AG04450 (cell line): ENCODE measurements at regions not wholly inside any gene's neighbourhood (a gene's known extent, or its start where the extent isn't known, plus 50 kb on each side); places are given as distances from the start of the nearest gene placed in this dataset.

Experiments
- CTCF ChIA-PET: fragments of 300-600, 350-600 bp; formaldehyde crosslinking; extraction: SDS; loops from one replicate; lab custom pipeline; 2022; ENCODE audit warnings: antibody characterized with exemption, inconsistent platforms; lab: Charles Lee
- POLR2A ChIA-PET: fragments of 350-600 bp; formaldehyde crosslinking; extraction: SDS; loops from one replicate; lab custom pipeline; 2021; ENCODE audit warnings: antibody characterized with exemption, inconsistent platforms; lab: Yijun Ruan, JAX
- DNase-seq: peaks from one replicate; pipeline ENCODE4 v3.0.0-alpha.2; 2011; ENCODE audit warnings: low read depth, low spot score
- H3K27ac ChIP-seq: one replicate; pipeline ENCODE4 v1.5.1; 2012; ENCODE audit warnings: low read depth, low read length, control low read depth
- H3K27me3 ChIP-seq: one replicate; pipeline ENCODE4 v1.6.0; 2012; ENCODE audit warnings: low read length; ENCODE audit not compliant: control insufficient read depth, insufficient read depth
- H3K4me3 ChIP-seq: 2 replicates; pipeline ENCODE4 v1.5.1; 2011; ENCODE audit warnings: mild to moderate bottlenecking, low read depth, low read length, control low read depth
- H3K9me3 ChIP-seq: 2 replicates; pipeline ENCODE4 v1.5.1; 2012; ENCODE audit warnings: low read length; ENCODE audit not compliant: control insufficient read depth, insufficient read depth
- TF ChIP-seq, protein P1 (sequence below): IDR thresholded peaks from 2 replicates; pipeline ENCODE4 v1.5.1; 2011; ENCODE audit warnings: low read depth, low read length, control low read depth, inconsistent platforms

DNA sequence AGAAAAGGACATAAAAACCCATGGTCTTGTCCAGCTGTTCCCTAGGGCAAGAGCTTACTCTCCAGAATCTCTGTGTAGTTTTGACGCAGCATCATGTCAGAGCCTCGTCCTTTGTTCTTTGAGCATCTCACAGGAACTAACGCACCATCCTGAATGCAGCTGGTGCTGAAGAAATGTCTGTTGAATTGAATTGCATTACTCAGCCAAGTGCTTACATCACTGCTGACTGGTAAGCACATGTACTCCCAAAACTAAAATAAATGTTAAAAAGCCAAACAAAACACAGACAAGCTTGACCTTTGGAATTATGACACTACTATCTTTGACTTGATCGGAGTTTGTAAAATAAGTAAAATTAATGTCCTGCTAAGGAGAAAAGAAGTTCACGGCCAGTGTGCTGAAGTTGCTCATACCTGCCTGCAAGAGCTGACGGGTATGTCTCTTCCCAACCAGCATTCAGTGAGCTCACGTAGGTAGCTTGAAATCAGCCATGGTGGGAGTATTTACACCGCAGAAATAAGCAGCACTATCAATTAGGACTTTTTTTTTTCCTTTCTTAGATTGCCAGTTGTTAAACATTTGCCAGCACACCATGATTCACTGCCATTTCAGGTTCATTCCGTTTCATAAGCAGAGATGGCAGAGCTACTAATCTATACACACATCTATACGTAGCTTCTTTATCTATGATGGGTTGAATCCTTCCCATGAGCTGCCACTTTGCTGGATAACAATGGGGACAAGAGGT lies 310.6 kb upstream of the MSX2 start:
- Histone ChIP-seq H3K9me3 (no peaks in the 10 kb centered on the region), H3K27me3 (no peaks in the 10 kb centered on the region), H3K4me3 (no peak overlapping the region), H3K27ac (peak overlapping the region; percentile 48)
- peak; percentile 55 for DNase-seq
- TF ChIP-seq, protein P1, sequence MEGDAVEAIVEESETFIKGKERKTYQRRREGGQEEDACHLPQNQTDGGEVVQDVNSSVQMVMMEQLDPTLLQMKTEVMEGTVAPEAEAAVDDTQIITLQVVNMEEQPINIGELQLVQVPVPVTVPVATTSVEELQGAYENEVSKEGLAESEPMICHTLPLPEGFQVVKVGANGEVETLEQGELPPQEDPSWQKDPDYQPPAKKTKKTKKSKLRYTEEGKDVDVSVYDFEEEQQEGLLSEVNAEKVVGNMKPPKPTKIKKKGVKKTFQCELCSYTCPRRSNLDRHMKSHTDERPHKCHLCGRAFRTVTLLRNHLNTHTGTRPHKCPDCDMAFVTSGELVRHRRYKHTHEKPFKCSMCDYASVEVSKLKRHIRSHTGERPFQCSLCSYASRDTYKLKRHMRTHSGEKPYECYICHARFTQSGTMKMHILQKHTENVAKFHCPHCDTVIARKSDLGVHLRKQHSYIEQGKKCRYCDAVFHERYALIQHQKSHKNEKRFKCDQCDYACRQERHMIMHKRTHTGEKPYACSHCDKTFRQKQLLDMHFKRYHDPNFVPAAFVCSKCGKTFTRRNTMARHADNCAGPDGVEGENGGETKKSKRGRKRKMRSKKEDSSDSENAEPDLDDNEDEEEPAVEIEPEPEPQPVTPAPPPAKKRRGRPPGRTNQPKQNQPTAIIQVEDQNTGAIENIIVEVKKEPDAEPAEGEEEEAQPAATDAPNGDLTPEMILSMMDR = no peak
- ChIA-PET POLR2A (interaction anchor here (0.5 kb wide), 1 partner anchor 323 kb away, joined by 4 read pairs; no protein-coding TSS in a partner anchor), CTCF (interaction anchor here (1.1 to 3.4 kb wide), 7 partner anchors 11 to 380 kb away, joined by 3 to 13 read pairs (median 4); no protein-coding TSS in a partner anchor)

DNA sequence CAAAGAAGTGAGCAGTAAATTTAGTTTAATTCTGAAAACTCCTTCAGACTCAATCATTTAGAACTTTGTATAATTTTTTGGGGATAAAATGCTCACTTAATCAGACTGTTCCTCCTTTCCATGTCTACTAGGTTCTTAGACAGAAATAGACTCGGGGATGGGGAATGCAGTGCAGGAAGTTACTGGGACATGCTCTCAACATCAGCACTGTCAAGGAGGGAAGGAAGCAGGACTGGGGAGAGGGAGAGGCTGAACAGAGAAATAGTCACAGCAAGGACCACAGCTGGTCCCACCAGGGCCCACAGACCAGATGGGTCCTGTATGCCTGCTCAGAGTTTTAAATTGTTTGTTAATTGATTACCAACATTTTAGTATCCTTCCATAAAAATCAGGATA lies 310.1 kb upstream of the MSX2 start:
- no peaks in the 10 kb centered on the region for H3K9me3 ChIP-seq
- ChIA-PET CTCF (interaction anchor here (0.6 to 3.4 kb wide), 9 partner anchors 10 to 380 kb away, joined by 3 to 13 read pairs (median 4); no protein-coding TSS in a partner anchor), POLR2A (no interaction called here)
- no peaks in the 10 kb centered on the region for H3K27me3 ChIP-seq
- TF ChIP-seq, protein P1 = no peak
- no peak overlapping the region for H3K4me3 ChIP-seq
- no peak overlapping the region for H3K27ac ChIP-seq
- no peak for DNase-seq

DNA sequence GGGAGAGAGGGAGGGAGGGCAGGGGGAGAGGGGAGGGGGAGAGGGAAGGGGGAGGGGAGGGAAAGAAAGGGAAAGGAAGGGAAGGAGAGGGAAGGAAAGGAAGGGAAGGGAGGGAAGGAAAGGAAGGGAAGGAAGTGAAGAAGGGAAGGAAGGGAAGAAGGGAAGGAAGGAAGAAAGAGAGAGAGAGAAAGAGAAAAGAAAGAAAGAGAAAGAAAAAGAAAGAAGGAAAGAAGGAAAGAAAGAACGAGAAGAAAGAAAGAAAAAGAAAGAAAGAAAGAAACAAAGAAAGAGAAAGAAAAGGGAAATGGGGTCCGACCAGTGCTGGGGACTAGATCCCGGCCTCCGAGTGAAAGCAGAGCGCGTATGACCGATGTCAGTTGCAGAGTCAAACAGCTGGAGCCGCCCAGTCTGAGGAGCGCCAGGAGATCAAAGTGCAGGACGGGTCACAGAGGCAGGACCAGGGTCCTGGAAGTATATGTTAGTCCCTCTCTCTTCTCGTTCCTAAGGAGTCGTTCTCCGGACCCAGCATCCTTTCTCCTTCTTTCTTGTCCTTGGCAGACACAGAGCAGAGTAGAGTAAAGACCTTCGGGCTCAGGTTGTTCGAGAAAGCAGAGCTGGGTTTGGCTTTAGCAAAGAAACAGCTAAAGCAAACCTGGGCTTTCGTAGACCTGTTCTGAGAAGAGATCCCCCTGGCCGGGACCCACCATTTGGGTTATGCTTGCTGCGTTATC lies 305.4 kb upstream of the MSX2 start:
- H3K9me3 ChIP-seq = no peaks in the 10 kb centered on the region
- H3K27me3 ChIP-seq = no peaks in the 10 kb centered on the region
- no peak overlapping the region for H3K27ac ChIP-seq
- ChIA-PET CTCF (interaction anchor here (0.6 to 6.7 kb wide), 59 partner anchors 9 to 1279 kb away, joined by 3 to 133 read pairs (median 6); partner anchors contain the start of gene MSX2), POLR2A (interaction anchor here (0.6 to 1.0 kb wide), 2 partner anchors 306 to 375 kb away, joined by 5 to 8 read pairs; partner anchors contain the start of gene MSX2)
- TF ChIP-seq, protein P1 = no peak
- peak overlapping the region; percentile 54 for H3K4me3 ChIP-seq
- DNase-seq = no peak

DNA sequence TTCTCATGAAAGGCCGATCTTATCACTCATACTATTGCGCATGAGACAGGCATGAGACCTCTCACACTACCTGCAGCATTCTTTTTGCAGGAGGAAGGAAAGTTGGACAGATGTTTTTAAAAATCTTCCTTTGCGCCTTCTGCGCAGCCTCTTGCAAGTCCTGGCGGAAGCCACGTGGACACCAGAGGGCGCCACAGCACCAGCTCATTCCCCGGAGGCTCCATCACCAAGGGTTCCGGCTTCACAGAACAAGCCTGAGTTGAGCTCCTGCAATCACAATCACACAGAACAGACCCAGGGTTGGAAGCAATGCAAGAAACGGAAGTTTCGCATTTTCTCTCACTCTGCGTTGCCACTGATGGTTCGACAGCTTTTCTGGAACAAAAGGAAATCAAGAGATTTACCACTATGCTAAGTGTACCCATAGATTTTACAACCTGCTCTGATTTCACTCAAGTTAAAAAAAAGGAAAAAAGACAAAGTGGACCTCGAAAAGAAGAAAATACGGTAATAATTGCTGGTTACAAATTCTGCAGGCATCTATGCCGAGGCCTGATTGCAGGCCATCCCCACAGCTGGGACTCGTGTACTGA lies 304.7 kb upstream of the MSX2 start:
- TF ChIP-seq, protein P1 = peak; percentile 99
- Histone ChIP-seq H3K4me3 (peak overlapping the region; percentile 54), H3K27me3 (no peaks in the 10 kb centered on the region), H3K27ac (no peak overlapping the region), H3K9me3 (no peaks in the 10 kb centered on the region)
- peak; percentile 90 for DNase-seq
- CTCF ChIA-PET = interaction anchor here (0.6 to 6.7 kb wide), 82 partner anchors 9 to 1278 kb away, joined by 3 to 133 read pairs (median 5); partner anchors contain the start of gene MSX2
- POLR2A ChIA-PET = interaction anchor here (0.6 to 1.0 kb wide), 3 partner anchors 164 to 374 kb away, joined by 3 to 8 read pairs (median 5); partner anchors contain the start of gene MSX2
